Large intestine (tissue), 3 donors: ENCODE measurements at regions not wholly inside any gene's neighbourhood (a gene's known extent, or its start where the extent isn't known, plus 50 kb on each side); places are given as distances from the start of the nearest gene placed in this dataset.

ENCODE experiments used
- DNase-seq, 2 donors: peaks; one replicate each; pipeline versions ENCODE4 v3.0.0 to v3.0.0-alpha.2; 2013
- H3K27ac ChIP-seq: one replicate; pipeline ENCODE4 v1.5.1; 2013; ENCODE audit warnings: low read length
- H3K27me3 ChIP-seq: 2 replicates; pipeline ENCODE4 v1.6.1; 2013; ENCODE audit warnings: low read length; ENCODE audit not compliant: control insufficient read depth, insufficient read depth
- H3K36me3 ChIP-seq: 2 replicates; pipeline ENCODE4 v1.6.1; 2013; ENCODE audit warnings: low read length; ENCODE audit not compliant: control insufficient read depth, insufficient read depth
- H3K4me1 ChIP-seq: one replicate; pipeline ENCODE4 v1.6.1; 2013; ENCODE audit warnings: low read length; ENCODE audit not compliant: control insufficient read depth, insufficient read depth
- H3K4me3 ChIP-seq: one replicate; pipeline ENCODE4 v1.5.1; 2013; ENCODE audit warnings: low read length
- H3K9me3 ChIP-seq: one replicate; pipeline ENCODE4 v1.6.1; 2013; ENCODE audit warnings: mild to moderate bottlenecking, low read depth, low read length, moderate library complexity; ENCODE audit not compliant: control insufficient read depth
- WGBS: methylation state at CpG from one replicate; pipeline ENCODE4 v1.1.5; 2013; ENCODE audit warnings: low lambda C conversion rate; ENCODE audit not compliant: insufficient coverage; 5-methylcytosine and 5-hydroxymethylcytosine counted together

- Histone ChIP-seq H3K4me1 (no peaks in the 10 kb centered on the region), H3K9me3 (no peaks in the 10 kb centered on the region), H3K36me3 (no peaks in the 10 kb centered on the region), H3K27me3 (no peaks in the 10 kb centered on the region), H3K27ac (no peak overlapping the region), H3K4me3 (no peak overlapping the region)
- no peak for DNase-seq
- no CpG with 5 or more reads among the region's 8 CpGs for WGBS
Observed at GRCh38 chr4:111483375-111484169, 661.7 kb upstream of the FAM241A start.

GRCh38 chr4:111492496-111492895, 652.8 kb upstream of the FAM241A start:
- WGBS, result 14% methylated on average over 1 of the region's 1 CpG
- H3K4me1 ChIP-seq, result no peaks in the 10 kb centered on the region
- H3K36me3 ChIP-seq, result no peaks in the 10 kb centered on the region
- H3K4me3 ChIP-seq, result no peak overlapping the region
- no peaks in the 10 kb centered on the region for H3K27me3 ChIP-seq
- H3K27ac ChIP-seq, result no peak overlapping the region
- no peak for DNase-seq
- no peaks in the 10 kb centered on the region for H3K9me3 ChIP-seq

- Histone ChIP-seq H3K36me3 (no peaks in the 10 kb centered on the region), H3K27ac (no peak overlapping the region), H3K9me3 (no peaks in the 10 kb centered on the region), H3K4me1 (no peaks in the 10 kb centered on the region), H3K27me3 (no peaks in the 10 kb centered on the region), H3K4me3 (no peak overlapping the region)
- 60% methylated on average over 1 of the region's 2 CpGs for WGBS
- DNase-seq, result no peak
Observed at GRCh38 chr4:111494471-111494870, 650.8 kb upstream of the FAM241A start.

- no peaks in the 10 kb centered on the region for H3K27me3 ChIP-seq
- H3K36me3 ChIP-seq, result no peaks in the 10 kb centered on the region
- H3K27ac ChIP-seq, result no peak overlapping the region
- WGBS, result no CpG with 5 or more reads among the region's 1 CpG
- DNase-seq, result no peak
- H3K4me1 ChIP-seq, result no peaks in the 10 kb centered on the region
- H3K4me3 ChIP-seq, result no peak overlapping the region
- no peaks in the 10 kb centered on the region for H3K9me3 ChIP-seq
Observed at GRCh38 chr4:111494971-111495370, 650.3 kb upstream of the FAM241A start.

GRCh38 chr4:111499291-111499690, 646.0 kb upstream of the FAM241A start:
- Histone ChIP-seq H3K4me3 (no peak overlapping the region), H3K9me3 (no peaks in the 10 kb centered on the region), H3K27ac (no peak overlapping the region), H3K36me3 (no peaks in the 10 kb centered on the region), H3K4me1 (no peaks in the 10 kb centered on the region), H3K27me3 (no peaks in the 10 kb centered on the region)
- DNase-seq, result no peak
- WGBS, result 64% methylated on average over 1 of the region's 3 CpGs

GRCh38 chr4:111499706-111500105, 645.5 kb upstream of the FAM241A start:
- Histone ChIP-seq H3K36me3 (no peaks in the 10 kb centered on the region), H3K9me3 (no peaks in the 10 kb centered on the region), H3K27ac (no peak overlapping the region), H3K4me3 (no peak overlapping the region), H3K27me3 (no peaks in the 10 kb centered on the region), H3K4me1 (no peaks in the 10 kb centered on the region)
- WGBS, result no CpG with 5 or more reads among the region's 1 CpG
- no peak for DNase-seq

GRCh38 chr4:111500858-111501257, 644.4 kb upstream of the FAM241A start:
- no peak for DNase-seq
- H3K4me1 ChIP-seq, result no peaks in the 10 kb centered on the region
- H3K27ac ChIP-seq, result no peak overlapping the region
- no peaks in the 10 kb centered on the region for H3K36me3 ChIP-seq
- no peak overlapping the region for H3K4me3 ChIP-seq
- H3K27me3 ChIP-seq, result no peaks in the 10 kb centered on the region
- no CpG with 5 or more reads among the region's 3 CpGs for WGBS
- H3K9me3 ChIP-seq, result no peaks in the 10 kb centered on the region

GRCh38 chr4:111501946-111502345, 643.3 kb upstream of the FAM241A start:
- WGBS, result no CpG with 5 or more reads among the region's 2 CpGs
- no peaks in the 10 kb centered on the region for H3K4me1 ChIP-seq

GRCh38 chr4:111502626-111503025, 642.6 kb upstream of the FAM241A start:
- DNase-seq, result no peak
- Histone ChIP-seq H3K27ac (no peak overlapping the region), H3K36me3 (no peaks in the 10 kb centered on the region), H3K4me3 (no peak overlapping the region), H3K9me3 (no peaks in the 10 kb centered on the region), H3K27me3 (no peaks in the 10 kb centered on the region), H3K4me1 (no peaks in the 10 kb centered on the region)
- WGBS, result 83% methylated on average over 1 of the region's 2 CpGs

More at GRCh38 chr4:111501946-111502345, 643.3 kb upstream of the FAM241A start:
- Histone ChIP-seq H3K27ac (no peak overlapping the region), H3K9me3 (no peaks in the 10 kb centered on the region), H3K27me3 (no peaks in the 10 kb centered on the region), H3K36me3 (no peaks in the 10 kb centered on the region), H3K4me3 (no peak overlapping the region)
- DNase-seq, result no peak

GRCh38 chr4:111506706-111507105, 638.5 kb upstream of the FAM241A start:
- Histone ChIP-seq H3K27ac (no peak overlapping the region), H3K27me3 (no peaks in the 10 kb centered on the region), H3K9me3 (no peaks in the 10 kb centered on the region), H3K4me3 (no peak overlapping the region), H3K4me1 (no peaks in the 10 kb centered on the region), H3K36me3 (no peaks in the 10 kb centered on the region)
- no peak for DNase-seq
- WGBS, result 67% methylated on average over 2 of the region's 2 CpGs

- Histone ChIP-seq H3K36me3 (no peaks in the 10 kb centered on the region), H3K9me3 (no peaks in the 10 kb centered on the region), H3K4me1 (no peaks in the 10 kb centered on the region), H3K27me3 (no peaks in the 10 kb centered on the region), H3K27ac (no peak overlapping the region), H3K4me3 (no peak overlapping the region)
- DNase-seq, result no peak
Observed at GRCh38 chr4:111510535-111510934, 634.7 kb upstream of the FAM241A start.
